Colonic mucosa (tissue), 4 donors: ENCODE measurements at regions not wholly inside any gene's neighbourhood (a gene's known extent, or its start where the extent isn't known, plus 50 kb on each side); places are given as distances from the start of the nearest gene placed in this dataset.

Experiments used
- DNase-seq: peaks from one replicate; pipeline ENCODE4 v3.0.0-alpha.2; 2020
- H3K27ac ChIP-seq: fragments of 200-600 bp; one replicate; pipeline ENCODE4 v1.8.0; 2021
- H3K27me3 ChIP-seq: fragments of 200-600 bp; one replicate; pipeline ENCODE4 v1.8.0; 2021
- H3K36me3 ChIP-seq: fragments of 200-600 bp; one replicate; pipeline ENCODE4 v1.8.0; 2021
- H3K4me1 ChIP-seq: fragments of 200-600 bp; one replicate; pipeline ENCODE4 v1.8.0; 2021; ENCODE audit warnings: mild to moderate bottlenecking
- H3K4me3 ChIP-seq: fragments of 200-600 bp; one replicate; pipeline ENCODE4 v1.8.0; 2021
- H3K9ac ChIP-seq, 2 donors: one replicate each; pipeline ENCODE4 v1.7.0; 2013; ENCODE audit warnings: control low read depth in 2 of 2, low read depth in 2 of 2, low read length in 2 of 2
- H3K9me3 ChIP-seq: fragments of 200-600 bp; one replicate; pipeline ENCODE4 v1.8.0; 2021
- intact Hi-C: fragments of 100-400 bp; cut with DNase I; formaldehyde crosslinking; loops from one replicate; pipeline ENCODE4 v1.14.1; 2022
- TF ChIP-seq, protein P1 (sequence below): fragments of 200-600 bp; IDR thresholded peaks from one replicate; pipeline ENCODE4 v1.8.0; 2022; ENCODE audit warnings: antibody characterized with exemption, mild to moderate bottlenecking
- donor health status: healthy.
- donor health status: DM: no; HTN: no; CAD: no.
- donor health status: DM: no; HTN: no; CAD: no.

DNA sequence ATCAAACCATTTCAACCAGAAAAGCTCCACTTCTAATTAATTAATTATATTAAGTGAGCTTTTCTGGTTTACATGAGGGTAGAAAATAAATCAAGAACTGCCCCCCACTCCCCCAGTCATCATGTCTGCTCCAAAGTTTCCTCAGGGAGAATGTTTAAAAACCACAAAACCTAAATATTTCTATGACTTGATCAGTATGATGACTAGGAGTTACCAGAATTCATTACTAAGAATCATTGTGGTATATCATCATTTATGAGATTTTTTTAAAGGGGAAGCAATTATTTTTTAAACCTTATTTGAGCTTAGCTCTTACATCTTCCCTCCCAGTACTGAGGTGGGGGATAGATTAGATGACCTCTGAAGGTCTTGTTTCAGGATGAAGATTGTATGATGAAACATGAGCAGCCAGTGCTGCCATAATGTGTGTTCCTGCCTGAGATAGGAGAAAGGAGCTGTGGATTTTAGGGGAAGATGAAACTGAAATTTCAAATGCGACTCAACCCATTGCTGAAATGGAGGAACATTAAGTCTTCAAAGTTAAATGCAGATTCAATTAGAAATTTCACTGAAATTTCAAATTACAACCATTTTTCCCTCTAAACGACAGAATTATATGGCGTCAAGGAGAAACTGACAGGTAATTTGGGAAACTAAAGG is 401.3 kb upstream of the CADM1 start:
- DNase-seq: no peak
- Histone ChIP-seq H3K27ac (no peak overlapping the region), H3K27me3 (no peaks in the 10 kb centered on the region), H3K9me3 (no peaks in the 10 kb centered on the region), H3K36me3 (no peaks in the 10 kb centered on the region), H3K9ac (no peak overlapping the region), H3K4me3 (no peak overlapping the region), H3K4me1 (no peaks in the 10 kb centered on the region)
- intact Hi-C loops: no loop called here
- TF ChIP-seq, protein P1, sequence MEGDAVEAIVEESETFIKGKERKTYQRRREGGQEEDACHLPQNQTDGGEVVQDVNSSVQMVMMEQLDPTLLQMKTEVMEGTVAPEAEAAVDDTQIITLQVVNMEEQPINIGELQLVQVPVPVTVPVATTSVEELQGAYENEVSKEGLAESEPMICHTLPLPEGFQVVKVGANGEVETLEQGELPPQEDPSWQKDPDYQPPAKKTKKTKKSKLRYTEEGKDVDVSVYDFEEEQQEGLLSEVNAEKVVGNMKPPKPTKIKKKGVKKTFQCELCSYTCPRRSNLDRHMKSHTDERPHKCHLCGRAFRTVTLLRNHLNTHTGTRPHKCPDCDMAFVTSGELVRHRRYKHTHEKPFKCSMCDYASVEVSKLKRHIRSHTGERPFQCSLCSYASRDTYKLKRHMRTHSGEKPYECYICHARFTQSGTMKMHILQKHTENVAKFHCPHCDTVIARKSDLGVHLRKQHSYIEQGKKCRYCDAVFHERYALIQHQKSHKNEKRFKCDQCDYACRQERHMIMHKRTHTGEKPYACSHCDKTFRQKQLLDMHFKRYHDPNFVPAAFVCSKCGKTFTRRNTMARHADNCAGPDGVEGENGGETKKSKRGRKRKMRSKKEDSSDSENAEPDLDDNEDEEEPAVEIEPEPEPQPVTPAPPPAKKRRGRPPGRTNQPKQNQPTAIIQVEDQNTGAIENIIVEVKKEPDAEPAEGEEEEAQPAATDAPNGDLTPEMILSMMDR: no peak

DNA sequence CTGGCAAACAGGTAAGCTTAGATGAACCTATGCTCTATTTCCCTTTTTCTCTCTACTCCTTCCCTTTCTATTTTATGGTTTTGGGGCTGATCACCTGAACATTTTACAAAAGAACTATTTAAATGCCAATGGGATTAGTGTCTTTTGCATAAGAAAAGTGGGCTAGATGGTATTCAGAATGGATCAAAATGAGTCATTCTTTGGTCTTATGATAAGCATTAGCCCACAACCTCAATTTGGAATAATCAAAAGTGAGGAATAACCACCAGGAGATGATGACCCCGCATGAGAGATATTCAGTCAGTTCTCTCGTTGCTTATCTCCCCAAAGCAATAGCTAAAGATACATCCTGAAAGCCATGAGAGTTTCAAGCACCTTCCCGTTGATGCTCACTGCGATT is 399.0 kb upstream of the CADM1 start:
- Histone ChIP-seq H3K36me3 (no peaks in the 10 kb centered on the region), H3K4me3 (no peak overlapping the region), H3K27me3 (no peaks in the 10 kb centered on the region), H3K9ac (no peak overlapping the region), H3K9me3 (no peaks in the 10 kb centered on the region), H3K27ac (no peak overlapping the region), H3K4me1 (no peaks in the 10 kb centered on the region)
- DNase-seq: no peak
- TF ChIP-seq, protein P1: no peak
- intact Hi-C loops: no loop called here

DNA sequence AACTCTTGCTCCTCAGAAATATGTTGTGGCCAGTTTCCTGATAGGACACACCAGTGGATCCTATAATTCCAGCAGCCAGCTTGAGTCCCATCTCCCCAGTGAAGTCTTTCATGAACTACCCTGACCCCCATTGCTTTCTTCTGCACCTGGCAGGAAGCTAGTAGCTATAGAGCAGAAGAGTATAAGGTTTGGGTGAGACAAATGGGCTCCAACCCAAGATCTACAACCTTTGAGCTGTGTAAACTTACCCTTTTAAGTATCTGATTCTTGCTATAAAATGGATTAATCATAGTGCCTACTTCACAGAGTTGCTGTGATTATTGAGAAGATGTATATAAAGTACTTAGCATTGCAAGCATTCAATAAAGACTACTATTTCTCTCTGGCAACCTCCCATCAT is 396.9 kb upstream of the CADM1 start:
- H3K27me3 ChIP-seq: no peaks in the 10 kb centered on the region
- intact Hi-C loops: no loop called here
- H3K27ac ChIP-seq: no peak overlapping the region
- no peak overlapping the region for H3K4me3 ChIP-seq
- no peaks in the 10 kb centered on the region for H3K4me1 ChIP-seq
- H3K36me3 ChIP-seq: no peaks in the 10 kb centered on the region
- no peaks in the 10 kb centered on the region for H3K9me3 ChIP-seq
- TF ChIP-seq, protein P1: no peak
- no peak overlapping the region for H3K9ac ChIP-seq
- no peak for DNase-seq

DNA sequence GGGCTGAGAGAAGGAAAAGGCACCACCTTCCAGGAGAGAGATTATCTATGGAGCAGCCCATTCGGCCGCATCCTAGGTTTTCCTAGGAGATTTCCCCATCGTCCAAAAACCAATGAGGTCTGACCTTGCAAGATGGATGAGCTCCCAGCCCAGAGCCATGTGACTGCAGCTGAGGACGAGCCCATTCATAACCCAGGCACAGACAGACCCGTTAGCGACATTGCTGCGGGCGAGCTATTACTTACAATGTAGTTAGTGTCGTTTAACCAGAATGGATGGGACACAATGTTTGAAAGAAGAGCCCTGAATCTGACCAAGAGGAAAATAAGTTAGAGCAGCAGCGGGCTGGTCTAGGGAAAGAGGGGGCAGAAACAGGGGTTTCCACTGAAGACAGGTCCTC is 395.9 kb upstream of the CADM1 start:
- Histone ChIP-seq H3K27me3 (no peaks in the 10 kb centered on the region), H3K4me1 (no peaks in the 10 kb centered on the region), H3K36me3 (no peaks in the 10 kb centered on the region), H3K9ac (no peak overlapping the region), H3K4me3 (no peak overlapping the region), H3K27ac (no peak overlapping the region), H3K9me3 (no peaks in the 10 kb centered on the region)
- DNase-seq: no peak
- intact Hi-C loops: no loop called here
- TF ChIP-seq, protein P1: no peak

DNA sequence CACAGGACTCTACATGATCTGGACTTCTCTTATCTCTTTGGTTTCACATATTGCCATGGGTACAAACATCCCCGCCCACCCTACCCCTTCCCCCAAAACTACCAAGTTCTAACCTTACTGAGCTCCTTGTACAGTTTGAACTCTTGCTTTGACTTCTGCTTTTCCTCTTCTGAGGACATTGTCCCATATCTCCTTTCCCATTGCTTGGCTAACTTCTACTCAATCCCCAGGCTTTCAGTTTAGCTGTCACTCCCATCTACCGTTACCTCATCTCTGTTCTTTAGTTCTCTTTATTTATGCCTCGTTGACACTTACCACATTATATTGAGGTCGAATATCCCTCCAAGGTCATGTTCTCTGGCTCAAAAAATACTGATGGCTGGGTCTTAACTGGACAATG is 393.5 kb upstream of the CADM1 start:
- TF ChIP-seq, protein P1: no peak
- DNase-seq: no peak
- Histone ChIP-seq H3K4me3 (no peak overlapping the region), H3K36me3 (no peaks in the 10 kb centered on the region), H3K9ac (no peak overlapping the region), H3K27me3 (no peaks in the 10 kb centered on the region), H3K27ac (no peak overlapping the region), H3K4me1 (no peaks in the 10 kb centered on the region), H3K9me3 (no peaks in the 10 kb centered on the region)
- intact Hi-C loops: no loop called here
